Activated naive CD4-positive, alpha-beta T cell treated with anti-CD3 and anti-CD28 coated beads, Interleukin-2, amount 50 U/mL, for 24 hours (primary cell): ENCODE measurements at regions not wholly inside any gene's neighbourhood (a gene's known extent, or its start where the extent isn't known, plus 50 kb on each side); places are given as distances from the start of the nearest gene placed in this dataset.
"Not testable (repeated sequence)": the region's sequence is repeated elsewhere in the genome, so short reads cannot be mapped to it uniquely, and the experiment has no call there.

Experiments used
- H3K27ac Mint-ChIP-seq: one replicate; pipeline ENCODE4 v1.8.0; 2021; ENCODE audit warnings: mild to moderate bottlenecking, mixed read lengths
- H3K27me3 Mint-ChIP-seq: one replicate; pipeline ENCODE4 v1.8.0; 2021; ENCODE audit warnings: mixed read lengths
- H3K36me3 Mint-ChIP-seq: one replicate; pipeline ENCODE4 v1.8.0; 2021; ENCODE audit warnings: mixed read lengths
- H3K4me1 Mint-ChIP-seq: one replicate; pipeline ENCODE4 v1.8.0; 2021; ENCODE audit warnings: mixed read lengths
- H3K4me3 Mint-ChIP-seq: one replicate; pipeline ENCODE4 v1.8.0; 2021; ENCODE audit warnings: mild to moderate bottlenecking, mixed read lengths
- H3K9me3 Mint-ChIP-seq: one replicate; pipeline ENCODE4 v1.8.0; 2021; ENCODE audit warnings: mixed read lengths

GRCh38 chr2:180699657-180700361, 280.6 kb upstream of the UBE2E3 start:
- Mint-ChIP-seq H3K4me1 (no peaks in the 10 kb centered on the region), H3K27ac (no peak overlapping the region), H3K27me3 (no peaks in the 10 kb centered on the region), H3K36me3 (no peaks in the 10 kb centered on the region), H3K4me3 (no peak overlapping the region), H3K9me3 (no peaks in the 10 kb centered on the region)

GRCh38 chr2:180698668-180699067, 281.7 kb upstream of the UBE2E3 start:
- no peaks in the 10 kb centered on the region for H3K9me3 Mint-ChIP-seq
- no peaks in the 10 kb centered on the region for H3K4me1 Mint-ChIP-seq
- no peaks in the 10 kb centered on the region for H3K27me3 Mint-ChIP-seq
- no peak overlapping the region for H3K4me3 Mint-ChIP-seq
- no peak overlapping the region for H3K27ac Mint-ChIP-seq
- no peaks in the 10 kb centered on the region for H3K36me3 Mint-ChIP-seq

DNA sequence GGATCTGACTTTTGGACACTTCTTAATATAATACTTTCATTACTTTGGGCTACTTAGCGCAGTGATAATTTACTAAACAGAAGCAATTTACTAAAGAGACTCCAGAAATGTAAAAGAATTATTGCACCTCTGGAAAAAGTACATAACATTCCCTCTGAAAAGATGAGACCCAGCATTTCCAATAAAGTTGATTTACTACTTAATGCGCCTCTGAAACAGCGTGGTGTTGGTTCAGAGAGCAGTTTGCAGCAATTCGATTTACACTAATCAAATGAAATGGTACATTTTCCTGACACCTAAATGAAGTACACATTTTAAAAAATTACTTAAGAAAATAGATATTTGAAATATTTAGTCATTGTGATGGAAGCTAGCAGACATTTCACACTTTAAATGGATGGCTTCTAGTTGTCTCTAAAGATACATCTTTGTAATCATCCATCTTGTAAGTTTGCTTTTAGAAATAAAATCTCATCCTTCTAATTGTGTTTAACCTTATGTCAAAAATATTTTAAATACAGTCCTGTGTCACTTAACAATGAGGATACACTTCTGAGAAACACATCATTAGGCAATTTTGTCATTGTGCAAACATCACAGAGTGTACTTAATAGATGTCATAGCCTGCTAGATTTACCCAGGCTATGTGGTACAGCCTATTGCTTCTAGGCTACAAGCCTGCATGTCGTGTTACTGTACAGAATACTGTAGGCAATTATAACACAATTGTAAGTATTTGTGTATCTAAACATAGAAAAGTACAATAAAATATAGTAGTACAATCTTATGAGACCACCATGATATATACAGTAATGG, 284.6 kb upstream of the UBE2E3 start:
- H3K4me1 Mint-ChIP-seq = no peaks in the 10 kb centered on the region
- no peaks in the 10 kb centered on the region for H3K27me3 Mint-ChIP-seq
- H3K36me3 Mint-ChIP-seq = no peaks in the 10 kb centered on the region
- H3K9me3 Mint-ChIP-seq = no peaks in the 10 kb centered on the region
- H3K27ac Mint-ChIP-seq = no peak overlapping the region
- no peak overlapping the region for H3K4me3 Mint-ChIP-seq

DNA sequence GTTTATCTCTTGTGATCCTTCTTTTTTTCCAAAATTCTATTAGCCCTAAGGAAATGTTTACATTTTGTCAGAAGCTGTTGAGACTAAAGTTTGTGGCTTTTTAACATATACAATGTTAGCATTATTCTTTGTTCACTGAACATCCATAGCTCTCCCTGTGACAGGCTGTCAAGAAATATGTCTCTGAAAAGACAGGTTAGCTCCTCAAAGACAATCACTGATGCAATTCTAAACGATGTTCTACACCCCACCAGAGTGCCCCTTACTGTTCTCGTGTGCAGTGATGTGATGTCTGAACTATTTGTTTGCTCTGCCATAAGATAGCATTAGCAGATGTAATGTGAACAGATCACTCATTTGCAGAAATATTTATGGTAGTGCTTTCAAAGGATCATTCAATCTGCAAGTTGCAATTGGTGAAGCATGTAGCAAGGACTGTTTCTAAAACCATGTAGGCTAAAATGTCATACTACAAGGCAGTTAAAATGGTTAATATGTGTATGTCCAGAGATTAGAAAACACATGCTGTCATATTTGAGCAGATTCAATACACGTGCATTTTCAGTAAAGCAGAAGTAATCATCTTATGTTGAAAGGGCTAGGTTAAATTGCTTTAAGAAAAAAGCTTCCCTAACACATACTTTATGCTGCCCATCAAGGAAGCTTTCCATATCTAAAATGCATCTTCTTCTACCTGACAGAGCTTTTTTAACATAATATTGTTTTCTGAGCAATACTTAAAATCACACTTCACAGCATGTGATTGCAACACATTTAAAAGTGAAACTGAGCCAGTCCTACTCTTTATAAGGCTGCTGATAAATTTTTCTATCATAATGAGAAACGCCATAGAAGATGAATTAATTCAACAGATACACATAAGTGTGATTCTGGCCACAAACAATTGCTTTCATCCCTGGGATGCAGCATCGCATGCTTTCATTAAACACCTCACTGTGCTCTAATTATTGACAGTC, 285.7 kb upstream of the UBE2E3 start:
- Mint-ChIP-seq H3K9me3 (no peaks in the 10 kb centered on the region), H3K36me3 (no peaks in the 10 kb centered on the region), H3K4me3 (no peak overlapping the region), H3K27me3 (no peaks in the 10 kb centered on the region), H3K4me1 (no peaks in the 10 kb centered on the region), H3K27ac (no peak overlapping the region)

DNA sequence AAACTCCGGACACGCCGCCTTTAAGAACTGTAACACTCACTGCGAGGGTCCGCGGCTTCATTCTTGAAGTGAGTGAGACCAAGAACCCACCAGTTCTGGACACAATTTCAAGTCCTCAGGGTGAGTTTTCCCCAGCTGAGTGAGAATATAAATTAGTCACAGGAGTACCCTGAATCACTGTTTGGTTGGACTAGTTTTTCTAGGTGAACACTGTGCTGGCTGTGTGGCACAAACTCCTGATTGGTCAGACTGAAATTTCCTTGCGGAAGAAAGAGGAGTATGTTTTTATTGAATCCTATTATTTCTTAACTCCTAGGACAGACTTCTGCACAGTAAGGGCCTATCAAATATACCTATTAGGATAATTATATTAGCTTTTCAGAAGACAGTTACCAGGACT, 288.1 kb upstream of the UBE2E3 start:
- Mint-ChIP-seq H3K27me3 (no peaks in the 10 kb centered on the region), H3K9me3 (no peaks in the 10 kb centered on the region), H3K27ac (no peak overlapping the region), H3K4me1 (no peaks in the 10 kb centered on the region), H3K4me3 (no peak overlapping the region), H3K36me3 (no peaks in the 10 kb centered on the region)

DNA sequence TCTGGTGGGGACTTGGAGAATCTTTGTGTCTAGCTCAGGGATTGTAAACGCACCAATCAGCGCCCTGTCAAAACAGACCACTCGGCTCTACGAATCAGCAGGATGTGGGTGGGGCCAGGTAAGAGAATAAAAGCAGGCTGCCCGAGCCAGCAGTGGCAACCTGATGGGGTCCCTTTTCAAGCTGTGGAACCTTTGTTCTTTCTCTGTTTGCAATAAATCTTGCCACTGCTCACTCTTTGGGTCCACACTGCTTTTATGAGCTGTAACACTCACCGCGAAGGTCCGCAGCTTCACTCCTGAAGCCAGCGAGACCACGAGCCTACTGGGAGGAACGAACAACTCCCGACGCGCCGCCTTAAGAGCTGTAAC, 288.6 kb upstream of the UBE2E3 start:
- not testable (repeated sequence) for H3K27me3 Mint-ChIP-seq, H3K27ac Mint-ChIP-seq, H3K9me3 Mint-ChIP-seq, H3K36me3 Mint-ChIP-seq, H3K4me3 Mint-ChIP-seq, H3K4me1 Mint-ChIP-seq

DNA sequence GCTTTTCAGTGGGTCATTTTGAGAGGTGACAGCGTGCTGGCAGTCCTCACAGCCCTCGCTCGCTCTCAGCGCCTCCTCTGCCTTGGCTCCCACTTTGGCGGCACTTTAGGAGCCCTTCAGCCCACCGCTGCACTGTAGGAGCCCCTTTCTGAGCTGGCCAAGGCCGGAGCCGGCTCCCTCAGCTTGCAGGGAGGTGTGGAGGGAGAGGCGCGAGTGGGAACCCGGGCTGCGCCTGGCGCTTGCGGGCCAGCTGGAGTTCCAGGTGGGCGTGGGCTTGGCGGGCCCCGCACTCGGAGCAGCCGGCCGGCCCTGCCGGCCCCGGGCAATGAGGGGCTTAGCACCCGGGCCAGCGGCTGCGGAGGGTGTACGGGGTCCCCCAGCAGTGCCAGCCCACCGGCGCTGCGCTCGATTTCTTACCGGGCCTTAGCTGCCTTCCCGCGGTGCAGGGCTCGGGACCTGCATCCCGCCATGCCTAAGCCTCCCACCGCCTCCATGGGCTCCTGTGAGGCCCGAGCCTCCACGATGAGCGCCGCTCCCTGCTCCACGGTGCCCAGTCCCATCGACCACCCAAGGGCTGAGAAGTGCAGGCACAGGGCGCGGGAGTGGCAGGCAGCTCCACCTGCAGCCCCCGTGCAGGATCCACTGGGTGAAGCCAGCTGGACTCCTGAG, 289.1 kb upstream of the UBE2E3 start:
- H3K4me1 Mint-ChIP-seq, H3K4me3 Mint-ChIP-seq, H3K9me3 Mint-ChIP-seq, H3K27me3 Mint-ChIP-seq, H3K27ac Mint-ChIP-seq, H3K36me3 Mint-ChIP-seq: not testable (repeated sequence)

DNA sequence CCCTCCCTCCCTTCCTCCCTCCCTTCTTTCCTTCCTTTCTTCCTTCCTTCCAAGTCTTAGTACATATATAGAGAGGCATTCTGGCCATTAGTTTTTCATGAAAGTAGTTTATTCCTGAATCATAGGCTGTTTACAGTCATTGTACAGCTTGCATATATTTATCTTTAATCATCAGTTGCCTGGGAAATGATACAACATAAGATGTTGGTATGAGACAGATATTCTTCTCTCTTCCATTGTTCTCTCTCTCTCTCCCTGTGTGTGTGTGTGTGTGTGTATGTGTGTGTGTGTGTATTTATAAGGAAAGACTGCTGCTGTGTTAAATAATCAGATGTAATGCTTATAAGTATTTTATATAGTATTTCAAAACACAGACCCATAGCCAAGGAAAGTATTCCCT, 289.8 kb upstream of the UBE2E3 start:
- Mint-ChIP-seq H3K27me3 (no peaks in the 10 kb centered on the region), H3K9me3 (no peaks in the 10 kb centered on the region), H3K27ac (no peak overlapping the region), H3K4me3 (no peak overlapping the region), H3K36me3 (no peaks in the 10 kb centered on the region), H3K4me1 (no peaks in the 10 kb centered on the region)

DNA sequence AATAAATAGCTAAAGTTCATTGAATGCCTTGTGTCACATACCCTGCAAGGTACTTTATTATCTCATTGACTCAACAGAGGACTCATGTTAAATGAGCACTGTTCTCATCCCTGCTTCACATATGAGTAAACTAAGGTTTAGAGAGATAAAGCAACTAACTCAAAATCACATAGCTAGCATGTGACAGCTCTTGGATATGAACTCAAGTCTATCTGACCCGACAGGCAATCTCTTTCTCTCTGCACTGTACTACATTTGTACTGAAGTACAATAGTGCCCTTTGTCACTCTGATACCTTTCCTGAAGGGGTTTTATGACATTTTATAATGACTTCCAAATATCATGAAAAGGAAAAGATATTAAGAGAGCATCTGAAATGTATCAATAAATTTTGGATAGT, 297.5 kb upstream of the UBE2E3 start:
- H3K27me3 Mint-ChIP-seq = peaks cover 11% of the 10 kb centered on the region
- no peak overlapping the region for H3K4me3 Mint-ChIP-seq
- no peaks in the 10 kb centered on the region for H3K4me1 Mint-ChIP-seq
- no peaks in the 10 kb centered on the region for H3K9me3 Mint-ChIP-seq
- H3K27ac Mint-ChIP-seq = no peak overlapping the region
- no peaks in the 10 kb centered on the region for H3K36me3 Mint-ChIP-seq

DNA sequence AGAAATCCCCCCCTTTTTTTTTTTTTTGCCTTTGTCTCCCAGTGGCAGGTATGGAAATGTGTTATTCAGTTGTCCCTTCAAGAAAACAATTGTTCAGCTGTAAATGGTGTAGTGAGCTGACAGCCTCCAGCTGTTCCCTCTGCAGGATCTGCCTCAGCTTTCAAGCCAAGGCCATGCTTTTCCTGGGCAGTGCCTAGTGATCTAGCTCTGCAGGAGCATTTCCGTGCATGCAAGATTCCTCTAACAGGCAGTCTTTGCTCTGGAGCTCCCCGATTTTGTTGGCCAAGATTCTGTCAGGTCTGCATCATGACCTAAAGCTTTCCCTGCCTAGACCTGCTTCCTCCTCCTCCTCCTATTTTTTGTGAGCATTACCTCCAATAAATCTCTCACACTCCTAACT, 300.7 kb upstream of the UBE2E3 start:
- Mint-ChIP-seq H3K9me3 (no peaks in the 10 kb centered on the region), H3K36me3 (no peaks in the 10 kb centered on the region), H3K4me3 (no peak overlapping the region), H3K4me1 (no peaks in the 10 kb centered on the region), H3K27ac (no peak overlapping the region), H3K27me3 (peaks cover 13% of the 10 kb centered on the region)

GRCh38 chr2:180678625-180678972, 301.8 kb upstream of the UBE2E3 start:
- H3K4me1 Mint-ChIP-seq = no peaks in the 10 kb centered on the region
- H3K36me3 Mint-ChIP-seq = no peaks in the 10 kb centered on the region
- no peak overlapping the region for H3K4me3 Mint-ChIP-seq
- no peak overlapping the region for H3K27ac Mint-ChIP-seq
- no peaks in the 10 kb centered on the region for H3K9me3 Mint-ChIP-seq
- peaks cover 13% of the 10 kb centered on the region for H3K27me3 Mint-ChIP-seq

GRCh38 chr2:180677930-180678624, 302.3 kb upstream of the UBE2E3 start:
- Mint-ChIP-seq H3K4me3 (no peak overlapping the region), H3K36me3 (no peaks in the 10 kb centered on the region), H3K27ac (no peak overlapping the region), H3K27me3 (peaks cover 12% of the 10 kb centered on the region), H3K4me1 (no peaks in the 10 kb centered on the region), H3K9me3 (no peaks in the 10 kb centered on the region)

GRCh38 chr2:180677200-180677599, 303.2 kb upstream of the UBE2E3 start:
- Mint-ChIP-seq H3K36me3 (no peaks in the 10 kb centered on the region), H3K9me3 (no peaks in the 10 kb centered on the region), H3K27me3 (peaks cover 9% of the 10 kb centered on the region), H3K27ac (no peak overlapping the region), H3K4me3 (no peak overlapping the region), H3K4me1 (no peaks in the 10 kb centered on the region)

DNA sequence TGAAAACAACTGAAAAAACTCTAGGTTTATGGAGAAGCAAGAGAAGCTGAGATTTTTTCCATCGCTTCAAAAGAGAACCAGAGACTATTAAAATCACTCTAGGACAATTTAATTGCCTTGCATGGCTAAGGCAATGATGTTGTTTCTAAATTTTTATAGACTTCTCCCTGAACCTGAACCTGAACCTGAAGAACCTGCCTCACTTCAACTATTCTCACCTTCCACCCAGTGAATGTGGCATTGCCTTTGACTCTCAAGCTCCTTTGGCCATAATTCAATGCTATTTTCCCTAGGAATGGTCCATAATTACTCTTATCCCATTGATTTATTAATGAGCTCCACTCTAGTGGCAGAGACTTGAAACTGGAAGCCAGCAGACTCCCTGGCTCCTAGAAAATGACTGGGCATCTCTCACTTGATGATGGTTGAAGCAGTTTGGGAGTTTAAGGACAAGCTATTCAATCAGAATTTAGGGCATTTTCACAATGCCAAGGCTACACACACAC, 303.8 kb upstream of the UBE2E3 start:
- Mint-ChIP-seq H3K4me1 (no peaks in the 10 kb centered on the region), H3K4me3 (no peak overlapping the region), H3K9me3 (no peaks in the 10 kb centered on the region), H3K36me3 (no peaks in the 10 kb centered on the region), H3K27ac (no peak overlapping the region), H3K27me3 (peaks cover 9% of the 10 kb centered on the region)

DNA sequence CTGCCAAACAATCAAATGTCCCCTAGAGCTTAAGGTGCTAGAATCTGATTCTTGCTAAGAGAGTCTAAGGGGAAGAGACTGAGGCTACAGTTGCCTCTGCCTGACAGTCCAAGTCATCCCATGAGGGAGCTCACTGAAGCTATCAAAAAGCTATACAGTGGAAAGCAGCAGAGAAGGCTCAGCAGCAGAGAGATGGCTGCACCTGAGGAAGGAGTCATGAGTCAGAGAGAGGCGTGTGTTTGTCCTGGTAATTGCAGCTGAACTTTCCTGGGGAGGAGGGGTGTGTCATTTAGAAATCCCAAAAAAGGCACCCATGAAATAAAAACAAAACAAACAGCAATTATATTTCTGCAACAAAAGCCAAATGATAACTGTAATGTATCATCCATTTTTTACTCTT, 305.2 kb upstream of the UBE2E3 start:
- Mint-ChIP-seq H3K27me3 (peaks cover 6% of the 10 kb centered on the region), H3K9me3 (no peaks in the 10 kb centered on the region), H3K4me3 (no peak overlapping the region), H3K36me3 (no peaks in the 10 kb centered on the region), H3K4me1 (no peaks in the 10 kb centered on the region), H3K27ac (no peak overlapping the region)
